ENCODE measurements at regions not wholly inside any gene's neighbourhood (a gene's known extent, or its start where the extent isn't known, plus 50 kb on each side); places are given as distances from the start of the nearest gene placed in this dataset.

GRCh38 chr13:47675871-47676270, 325.2 kb downstream of the SUCLA2 start:
- no peak for DNase-seq
- Mint-ChIP-seq H3K4me3 (no peak overlapping the region), H3K36me3 (no peaks in the 10 kb centered on the region), H3K4me1 (ENCODE audit: low read depth) (no peaks in the 10 kb centered on the region), H3K27ac (no peak overlapping the region), H3K9me3 (no peaks in the 10 kb centered on the region), H3K27me3 (peaks cover 1% of the 10 kb centered on the region)
- intact Hi-C loops (cut with micrococcal nuclease): no loop called here
- POLR2A ChIA-PET: no interaction called here
- CTCF ChIA-PET: no interaction called here

- POLR2A ChIA-PET: no interaction called here
These were observed 327.8 kb downstream of the SUCLA2 start for GRCh38 chr13:47673009-47673850.

GRCh38 chr13:47672245-47673008, 328.6 kb downstream of the SUCLA2 start:
- H3K4me3 Mint-ChIP-seq: no peak overlapping the region
- no peak overlapping the region for H3K27ac Mint-ChIP-seq
- CTCF ChIA-PET: no interaction called here
- no peaks in the 10 kb centered on the region for H3K4me1 Mint-ChIP-seq (ENCODE audit: low read depth)
- no peak for DNase-seq
- H3K36me3 Mint-ChIP-seq: no peaks in the 10 kb centered on the region
- intact Hi-C loops (cut with micrococcal nuclease): no loop called here
- peaks cover 1% of the 10 kb centered on the region for H3K27me3 Mint-ChIP-seq
- no peaks in the 10 kb centered on the region for H3K9me3 Mint-ChIP-seq
- POLR2A ChIA-PET: no interaction called here

More at GRCh38 chr13:47673009-47673850, 327.8 kb downstream of the SUCLA2 start:
- Mint-ChIP-seq H3K4me3 (no peak overlapping the region), H3K36me3 (no peaks in the 10 kb centered on the region), H3K27ac (no peak overlapping the region), H3K9me3 (no peaks in the 10 kb centered on the region), H3K27me3 (peaks cover 1% of the 10 kb centered on the region), H3K4me1 (ENCODE audit: low read depth) (no peaks in the 10 kb centered on the region)
- CTCF ChIA-PET: no interaction called here
- no peak for DNase-seq
- intact Hi-C loops (cut with micrococcal nuclease): no loop called here

- H3K9me3 Mint-ChIP-seq: no peaks in the 10 kb centered on the region
- peaks cover 1% of the 10 kb centered on the region for H3K27me3 Mint-ChIP-seq
- no peaks in the 10 kb centered on the region for H3K36me3 Mint-ChIP-seq
- ChIA-PET CTCF (no interaction called here), POLR2A (no interaction called here)
- H3K27ac Mint-ChIP-seq: no peak overlapping the region
- intact Hi-C loops (cut with micrococcal nuclease): no loop called here
- H3K4me1 Mint-ChIP-seq (ENCODE audit: low read depth): no peaks in the 10 kb centered on the region
- no peak for DNase-seq
- no peak overlapping the region for H3K4me3 Mint-ChIP-seq
These were observed 329.3 kb downstream of the SUCLA2 start for GRCh38 chr13:47671776-47672175.

- ChIA-PET CTCF (no interaction called here), POLR2A (no interaction called here)
- Mint-ChIP-seq H3K27me3 (no peaks in the 10 kb centered on the region), H3K27ac (no peak overlapping the region), H3K4me1 (ENCODE audit: low read depth) (no peaks in the 10 kb centered on the region), H3K9me3 (no peaks in the 10 kb centered on the region), H3K36me3 (no peaks in the 10 kb centered on the region), H3K4me3 (no peak overlapping the region)
- no peak for DNase-seq
- intact Hi-C loops (cut with micrococcal nuclease): no loop called here
These were observed 336.0 kb downstream of the SUCLA2 start for GRCh38 chr13:47665043-47665442.

- Mint-ChIP-seq H3K27me3 (no peaks in the 10 kb centered on the region), H3K4me3 (no peak overlapping the region), H3K9me3 (no peaks in the 10 kb centered on the region), H3K36me3 (no peaks in the 10 kb centered on the region), H3K27ac (no peak overlapping the region), H3K4me1 (ENCODE audit: low read depth) (no peaks in the 10 kb centered on the region)
- no peak for DNase-seq
- intact Hi-C loops (cut with micrococcal nuclease): no loop called here
- ChIA-PET CTCF (no interaction called here), POLR2A (no interaction called here)
These were observed 340.0 kb downstream of the SUCLA2 start for GRCh38 chr13:47661076-47661475.

GRCh38 chr13:47656651-47657050, 344.4 kb downstream of the SUCLA2 start:
- CTCF ChIA-PET: no interaction called here
- intact Hi-C loops (cut with micrococcal nuclease): no loop called here
- POLR2A ChIA-PET: no interaction called here
- Mint-ChIP-seq H3K27me3 (no peaks in the 10 kb centered on the region), H3K4me3 (no peak overlapping the region), H3K36me3 (no peaks in the 10 kb centered on the region), H3K27ac (no peak overlapping the region), H3K9me3 (no peaks in the 10 kb centered on the region), H3K4me1 (ENCODE audit: low read depth) (no peaks in the 10 kb centered on the region)
- no peak for DNase-seq

- H3K4me3 Mint-ChIP-seq: no peak overlapping the region
- no peaks in the 10 kb centered on the region for H3K4me1 Mint-ChIP-seq (ENCODE audit: low read depth)
- DNase-seq: no peak
- H3K36me3 Mint-ChIP-seq: no peaks in the 10 kb centered on the region
- ChIA-PET CTCF (interaction anchor here (0.7 kb wide), 1 partner anchor 754 kb away, joined by 3 read pairs; no protein-coding TSS in a partner anchor), POLR2A (no interaction called here)
- no peak overlapping the region for H3K27ac Mint-ChIP-seq
- intact Hi-C loops (cut with micrococcal nuclease): no loop called here
- H3K27me3 Mint-ChIP-seq: no peaks in the 10 kb centered on the region
- H3K9me3 Mint-ChIP-seq: no peaks in the 10 kb centered on the region
These were observed 350.9 kb downstream of the SUCLA2 start for GRCh38 chr13:47650209-47650608.

GRCh38 chr13:47647001-47647400, 354.1 kb downstream of the SUCLA2 start:
- intact Hi-C loops (cut with micrococcal nuclease): no loop called here
- Mint-ChIP-seq H3K27me3 (no peaks in the 10 kb centered on the region), H3K9me3 (no peaks in the 10 kb centered on the region), H3K27ac (no peak overlapping the region), H3K4me3 (no peak overlapping the region), H3K4me1 (ENCODE audit: low read depth) (no peaks in the 10 kb centered on the region), H3K36me3 (no peaks in the 10 kb centered on the region)
- no peak for DNase-seq
- CTCF ChIA-PET: interaction anchor here (0.7 kb wide), 1 partner anchor 22 kb away, joined by 3 read pairs; no protein-coding TSS in a partner anchor
- POLR2A ChIA-PET: no interaction called here

- Mint-ChIP-seq H3K27me3 (no peaks in the 10 kb centered on the region), H3K27ac (no peak overlapping the region), H3K4me3 (no peak overlapping the region), H3K9me3 (no peaks in the 10 kb centered on the region), H3K36me3 (no peaks in the 10 kb centered on the region), H3K4me1 (ENCODE audit: low read depth) (no peaks in the 10 kb centered on the region)
- intact Hi-C loops (cut with micrococcal nuclease): no loop called here
- DNase-seq: no peak
- ChIA-PET CTCF (no interaction called here), POLR2A (no interaction called here)
These were observed 354.8 kb downstream of the SUCLA2 start for GRCh38 chr13:47646298-47646697.

- no peak for DNase-seq
- ChIA-PET CTCF (no interaction called here), POLR2A (no interaction called here)
- H3K27me3 Mint-ChIP-seq: no peaks in the 10 kb centered on the region
- H3K27ac Mint-ChIP-seq: no peak overlapping the region
- H3K4me1 Mint-ChIP-seq (ENCODE audit: low read depth): no peaks in the 10 kb centered on the region
- no peaks in the 10 kb centered on the region for H3K9me3 Mint-ChIP-seq
- intact Hi-C loops (cut with micrococcal nuclease): no loop called here
- H3K4me3 Mint-ChIP-seq: no peak overlapping the region
- H3K36me3 Mint-ChIP-seq: no peaks in the 10 kb centered on the region
These were observed 361.2 kb downstream of the SUCLA2 start for GRCh38 chr13:47639738-47640447.

- Mint-ChIP-seq H3K27me3 (no peaks in the 10 kb centered on the region), H3K9me3 (no peaks in the 10 kb centered on the region), H3K4me1 (ENCODE audit: low read depth) (no peaks in the 10 kb centered on the region), H3K36me3 (no peaks in the 10 kb centered on the region), H3K27ac (no peak overlapping the region), H3K4me3 (no peak overlapping the region)
- ChIA-PET CTCF (no interaction called here), POLR2A (interaction anchor here (0.6 kb wide), 1 partner anchor 56 kb away, joined by 3 read pairs; no protein-coding TSS in a partner anchor)
- no peak for DNase-seq
- intact Hi-C loops (cut with micrococcal nuclease): no loop called here
These were observed 362.4 kb downstream of the SUCLA2 start for GRCh38 chr13:47638627-47639026.
